NT2/D1 (cell line): ENCODE measurements at regions not wholly inside any gene's neighbourhood (a gene's known extent, or its start where the extent isn't known, plus 50 kb on each side); places are given as distances from the start of the nearest gene placed in this dataset.
"Not testable (repeated sequence)": the region's sequence is repeated elsewhere in the genome, so short reads cannot be mapped to it uniquely, and the experiment has no call there.

Experiments
- DNase-seq: peaks from one replicate; pipeline ENCODE4 v3.0.0-alpha.2; 2011; ENCODE audit warnings: low read depth, low spot score
- H3K27me3 ChIP-seq: 2 replicates; pipeline ENCODE4 v1.6.0; 2011; ENCODE audit warnings: mild to moderate bottlenecking; ENCODE audit not compliant: insufficient read length, insufficient read depth
- H3K36me3 ChIP-seq: 2 replicates; pipeline ENCODE4 v1.6.1; 2011; ENCODE audit warnings: mild to moderate bottlenecking, low read length, mixed read lengths; ENCODE audit not compliant: insufficient read depth, insufficient read length
- H3K4me1 ChIP-seq: 2 replicates; pipeline ENCODE4 v1.5.1; 2011; ENCODE audit not compliant: insufficient read depth, insufficient read length
- H3K4me3 ChIP-seq: 2 replicates; pipeline ENCODE4 v1.5.1; 2011; ENCODE audit warnings: low read depth; ENCODE audit not compliant: insufficient read length
- H3K9ac ChIP-seq: 2 replicates; pipeline ENCODE4 v1.6.0; 2011; ENCODE audit warnings: low read depth; ENCODE audit not compliant: insufficient read length
- H3K9me3 ChIP-seq: 2 replicates; pipeline ENCODE4 v1.5.1; 2011; ENCODE audit warnings: mild to moderate bottlenecking, low read length; ENCODE audit not compliant: insufficient read depth
- SUZ12 ChIP-seq: IDR thresholded peaks from 2 replicates; pipeline ENCODE4 v1.6.1; 2011; ENCODE audit not compliant: insufficient read length, insufficient read depth; ENCODE audit errors: extremely low read depth
- YY1 ChIP-seq: IDR thresholded peaks from 2 replicates; pipeline ENCODE4 v1.6.1; 2011; ENCODE audit not compliant: insufficient read length, insufficient read depth
- ZNF274 ChIP-seq: IDR thresholded peaks from 2 replicates; pipeline ENCODE4 v1.6.1; 2011; ENCODE audit warnings: mild to moderate bottlenecking, low read depth, low read length

GRCh38 chr15:29994284-29994683 is 88.5 kb upstream of the GOLGA8J start:
- no peaks in the 10 kb centered on the region for H3K9me3 ChIP-seq
- no peaks in the 10 kb centered on the region for H3K36me3 ChIP-seq
- no peaks in the 10 kb centered on the region for H3K4me1 ChIP-seq
- H3K4me3 ChIP-seq, result no peak overlapping the region
- no peak for DNase-seq
- peak overlapping the region; percentile 32 for H3K9ac ChIP-seq
- no peaks in the 10 kb centered on the region for H3K27me3 ChIP-seq
- TF ChIP-seq SUZ12, result no peak
- no peak for TF ChIP-seq YY1
- TF ChIP-seq ZNF274, result no peak

GRCh38 chr15:29990954-29991353 is 91.8 kb upstream of the GOLGA8J start:
- H3K4me1 ChIP-seq, result no peaks in the 10 kb centered on the region
- no peak overlapping the region for H3K4me3 ChIP-seq
- TF ChIP-seq ZNF274 (no peak), YY1 (no peak), SUZ12 (no peak)

GRCh38 chr15:29990035-29990434 is 92.7 kb upstream of the GOLGA8J start:
- no peak for DNase-seq
- no peaks in the 10 kb centered on the region for H3K36me3 ChIP-seq
- no peak overlapping the region for H3K9ac ChIP-seq
- H3K9me3 ChIP-seq, result no peaks in the 10 kb centered on the region
- H3K27me3 ChIP-seq, result no peaks in the 10 kb centered on the region
- H3K4me1 ChIP-seq, result no peaks in the 10 kb centered on the region
- TF ChIP-seq YY1 (no peak), SUZ12 (no peak), ZNF274 (no peak)
- H3K4me3 ChIP-seq, result no peak overlapping the region

More at GRCh38 chr15:29990954-29991353, 91.8 kb upstream of the GOLGA8J start:
- no peak overlapping the region for H3K9ac ChIP-seq
- no peaks in the 10 kb centered on the region for H3K36me3 ChIP-seq
- no peaks in the 10 kb centered on the region for H3K27me3 ChIP-seq
- no peaks in the 10 kb centered on the region for H3K9me3 ChIP-seq
- no peak for DNase-seq

GRCh38 chr15:29988701-29989100 is 94.1 kb upstream of the GOLGA8J start:
- Histone ChIP-seq H3K9ac (no peak overlapping the region), H3K27me3 (no peaks in the 10 kb centered on the region), H3K9me3 (no peaks in the 10 kb centered on the region), H3K36me3 (no peaks in the 10 kb centered on the region), H3K4me3 (no peak overlapping the region), H3K4me1 (no peaks in the 10 kb centered on the region)
- no peak for DNase-seq
- TF ChIP-seq ZNF274 (no peak), SUZ12 (no peak), YY1 (no peak)

DNA sequence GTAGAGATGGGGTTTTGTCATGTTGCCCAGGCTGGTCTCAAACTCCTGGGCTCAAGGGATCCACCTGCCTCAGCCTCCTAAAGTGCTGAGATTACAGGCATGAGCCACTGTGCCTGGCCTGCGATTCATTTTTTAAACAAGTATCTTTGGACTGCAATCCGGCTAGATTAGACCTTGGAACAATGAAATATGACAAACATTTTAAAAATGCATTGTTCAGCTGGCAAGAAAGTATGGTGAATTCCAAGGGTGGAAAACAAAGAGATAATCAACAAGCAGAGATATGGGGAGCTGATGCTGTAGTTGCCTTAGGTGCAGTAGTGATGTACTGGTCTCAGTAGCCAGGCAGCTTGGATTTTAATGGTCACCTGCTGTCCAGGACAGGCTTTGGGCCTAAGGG is 95.8 kb upstream of the GOLGA8J start:
- no peak for DNase-seq

DNA sequence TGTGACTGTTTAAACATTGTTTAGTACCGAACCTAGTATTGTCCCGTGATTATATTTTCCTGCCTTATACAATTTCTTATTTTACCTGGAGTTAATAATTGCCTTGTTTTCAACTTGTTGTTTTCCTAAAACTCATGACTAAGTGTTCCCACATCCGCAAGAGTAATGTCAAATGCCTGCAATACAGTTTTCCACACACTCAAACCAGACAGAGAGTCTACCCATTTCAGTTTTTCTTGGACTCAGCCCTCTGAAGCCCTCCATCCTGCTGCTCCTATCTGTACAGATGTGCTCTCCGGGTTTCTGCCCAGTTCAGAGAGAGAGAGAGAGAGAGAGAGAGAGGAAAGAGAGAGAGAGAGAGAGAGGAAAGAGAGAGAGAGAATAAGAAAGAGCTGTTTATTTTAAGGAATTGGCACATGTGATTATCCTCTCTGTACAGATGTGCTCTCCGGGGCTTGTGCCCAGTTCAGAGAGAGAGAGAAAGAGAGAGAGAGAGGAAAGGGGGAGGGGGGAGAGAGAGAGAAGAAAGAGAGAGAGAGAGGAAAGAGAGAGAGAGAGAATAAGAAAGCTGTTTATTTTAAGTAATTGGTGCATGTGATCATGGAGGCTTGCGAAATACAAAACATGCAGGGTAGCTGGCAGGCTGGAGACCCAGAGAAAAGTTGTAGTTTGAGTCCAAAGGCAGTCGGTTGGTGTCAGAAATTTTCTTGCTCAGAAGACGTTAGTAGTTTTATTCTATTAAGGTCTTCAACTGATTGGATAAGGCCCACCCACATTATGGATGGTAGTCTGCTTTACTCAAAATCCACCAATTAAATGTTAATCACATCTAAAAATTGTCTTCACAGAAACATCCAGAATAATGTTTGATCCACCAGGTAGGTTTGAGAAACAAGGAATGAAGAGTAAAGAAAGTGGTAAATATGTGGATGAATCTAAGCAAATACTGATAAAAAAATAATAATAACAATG is 104.1 kb upstream of the GOLGA8J start:
- Histone ChIP-seq H3K36me3 (no peaks in the 10 kb centered on the region), H3K9ac (no peak overlapping the region), H3K9me3 (no peaks in the 10 kb centered on the region), H3K4me3 (no peak overlapping the region), H3K27me3 (no peaks in the 10 kb centered on the region), H3K4me1 (no peaks in the 10 kb centered on the region)
- TF ChIP-seq YY1 (no peak), SUZ12 (no peak), ZNF274 (no peak)
- no peak for DNase-seq

More for the DNA sequence above, 95.8 kb upstream of the GOLGA8J start:
- Histone ChIP-seq H3K9ac (no peak overlapping the region), H3K36me3 (no peaks in the 10 kb centered on the region), H3K4me1 (no peaks in the 10 kb centered on the region), H3K4me3 (no peak overlapping the region), H3K27me3 (no peaks in the 10 kb centered on the region), H3K9me3 (no peaks in the 10 kb centered on the region)
- TF ChIP-seq SUZ12, result no peak
- no peak for TF ChIP-seq ZNF274
- TF ChIP-seq YY1, result no peak

GRCh38 chr15:29974056-29974455 is 108.7 kb upstream of the GOLGA8J start:
- H3K4me1 ChIP-seq, H3K9me3 ChIP-seq, DNase-seq, H3K4me3 ChIP-seq, H3K36me3 ChIP-seq, H3K9ac ChIP-seq: not testable (repeated sequence)
- H3K27me3 ChIP-seq, result peaks cover 13% of the 10 kb centered on the region
